RPMI8226 (cell line): ENCODE measurements at regions not wholly inside any gene's neighbourhood (a gene's known extent, or its start where the extent isn't known, plus 50 kb on each side); places are given as distances from the start of the nearest gene placed in this dataset.
"Not testable (repeated sequence)": the region's sequence is repeated elsewhere in the genome, so short reads cannot be mapped to it uniquely, and the experiment has no call there.

Experiments used
- DNase-seq: peaks from one replicate; pipeline ENCODE4 v3.0.0-alpha.2; 2015

DNA sequence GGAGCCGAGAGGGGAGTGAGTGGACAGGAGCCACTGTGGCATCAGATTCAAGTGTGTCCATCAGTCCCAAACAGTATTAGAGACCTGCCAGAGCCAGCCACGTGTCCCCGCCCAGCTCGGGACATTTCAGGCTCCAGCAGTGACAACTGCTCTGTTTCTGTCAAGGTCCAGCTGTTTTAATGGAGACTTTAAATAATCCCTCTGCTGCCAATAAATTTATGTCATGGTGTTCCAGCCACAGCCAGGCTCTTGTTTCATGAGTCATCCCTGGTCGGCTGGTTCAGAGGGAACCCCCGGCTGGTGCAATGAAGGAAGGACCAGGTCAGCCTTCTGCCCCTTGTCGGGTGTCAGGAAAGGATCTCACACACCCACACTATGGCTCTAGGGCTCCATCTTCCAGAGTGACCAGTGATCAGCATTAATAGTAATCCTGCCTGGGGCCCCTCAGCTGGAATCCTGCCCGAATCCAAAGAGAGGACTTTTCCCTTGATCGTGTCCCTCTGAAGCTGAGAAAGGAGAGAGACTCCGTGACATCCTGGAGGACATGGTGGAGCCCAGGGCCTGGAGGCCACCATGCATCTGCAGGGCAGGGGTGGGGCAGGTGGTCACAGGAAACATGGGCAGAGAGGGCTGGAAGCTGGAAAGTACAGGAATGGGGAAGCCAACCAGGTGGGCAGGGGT is 197.3 kb downstream of the MATN1 start:
- no peak for DNase-seq

DNA sequence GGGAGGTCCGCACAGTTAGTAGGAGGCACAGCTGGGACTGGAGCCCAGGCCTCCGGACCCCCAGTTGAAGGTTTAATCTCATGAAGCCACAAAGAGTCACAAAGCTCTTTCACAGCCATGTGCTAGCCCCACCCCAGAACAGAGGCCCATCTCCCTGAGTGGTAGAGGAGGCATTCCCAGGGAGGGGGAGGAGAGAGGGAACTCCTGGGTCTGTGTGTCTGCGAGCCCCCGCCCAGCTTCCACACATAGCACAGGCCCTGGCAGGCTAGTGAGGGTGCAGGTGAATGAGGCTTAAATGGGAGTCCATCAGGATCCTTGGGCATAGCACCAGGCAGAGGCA is 197.8 kb downstream of the MATN1 start:
- no peak for DNase-seq

DNA sequence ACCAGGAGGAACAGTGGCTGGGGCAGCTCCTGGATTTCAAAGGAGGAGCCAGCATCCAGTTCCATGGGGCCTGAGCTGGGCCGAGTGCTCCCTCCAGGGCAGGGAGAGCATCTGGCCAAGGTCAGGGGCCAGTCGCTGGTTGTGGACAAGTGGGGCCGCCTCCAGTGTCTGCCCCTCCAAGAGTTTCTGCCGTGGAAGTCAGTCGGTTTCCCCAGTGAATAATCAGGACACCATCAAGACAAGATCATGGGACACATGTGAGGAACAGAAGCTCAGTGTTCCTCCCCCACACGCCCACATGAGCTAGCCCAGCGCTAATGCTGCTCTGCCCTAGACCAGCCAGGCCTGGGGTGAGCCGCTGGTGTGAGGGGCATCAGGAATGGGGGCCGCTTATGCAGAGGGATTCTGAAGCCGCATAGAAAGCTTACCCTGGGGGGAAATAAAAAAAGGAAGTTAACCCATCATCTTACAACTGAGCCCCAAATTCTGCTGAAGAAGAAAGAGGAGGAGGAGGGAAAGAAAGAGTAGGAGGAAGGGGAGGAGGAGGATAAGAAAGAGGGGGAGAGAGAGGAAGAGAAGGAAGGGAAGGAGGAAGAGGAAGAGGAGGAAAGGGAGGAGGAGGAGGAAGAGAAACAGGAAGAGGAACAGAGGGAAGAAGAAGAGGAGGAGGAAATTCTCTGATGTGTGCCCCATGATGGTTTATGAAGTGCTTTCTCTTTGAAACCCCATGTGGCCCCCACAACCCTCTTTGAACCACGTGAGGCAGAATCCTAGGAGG is 198.4 kb downstream of the MATN1 start:
- DNase-seq = no peak

DNA sequence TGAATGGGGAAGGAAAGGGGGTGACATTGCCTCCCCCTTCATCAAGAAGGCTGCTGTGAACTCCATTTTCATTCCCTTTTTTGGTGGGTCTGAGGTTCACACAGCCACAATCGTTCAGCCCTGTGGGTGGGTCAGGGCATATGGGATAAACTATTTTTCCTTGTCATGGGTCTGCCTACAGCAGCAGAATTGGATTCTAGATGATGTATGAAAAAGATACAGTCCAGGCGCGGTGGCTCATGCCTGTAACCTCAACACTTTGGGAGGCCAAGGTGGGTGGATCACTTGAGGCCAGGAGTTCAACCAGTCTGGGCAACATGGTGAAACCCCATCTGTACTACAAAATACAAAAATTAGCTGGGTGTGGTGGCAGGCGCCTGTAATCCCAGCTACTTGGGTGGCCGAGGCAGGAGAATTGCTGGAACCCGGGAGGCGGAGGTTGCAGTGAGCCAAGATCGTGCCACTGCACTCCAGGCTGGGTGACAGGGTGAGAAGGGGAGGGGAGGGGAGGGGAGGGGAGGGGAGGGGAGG is 199.3 kb downstream of the MATN1 start:
- not testable (repeated sequence) for DNase-seq

DNA sequence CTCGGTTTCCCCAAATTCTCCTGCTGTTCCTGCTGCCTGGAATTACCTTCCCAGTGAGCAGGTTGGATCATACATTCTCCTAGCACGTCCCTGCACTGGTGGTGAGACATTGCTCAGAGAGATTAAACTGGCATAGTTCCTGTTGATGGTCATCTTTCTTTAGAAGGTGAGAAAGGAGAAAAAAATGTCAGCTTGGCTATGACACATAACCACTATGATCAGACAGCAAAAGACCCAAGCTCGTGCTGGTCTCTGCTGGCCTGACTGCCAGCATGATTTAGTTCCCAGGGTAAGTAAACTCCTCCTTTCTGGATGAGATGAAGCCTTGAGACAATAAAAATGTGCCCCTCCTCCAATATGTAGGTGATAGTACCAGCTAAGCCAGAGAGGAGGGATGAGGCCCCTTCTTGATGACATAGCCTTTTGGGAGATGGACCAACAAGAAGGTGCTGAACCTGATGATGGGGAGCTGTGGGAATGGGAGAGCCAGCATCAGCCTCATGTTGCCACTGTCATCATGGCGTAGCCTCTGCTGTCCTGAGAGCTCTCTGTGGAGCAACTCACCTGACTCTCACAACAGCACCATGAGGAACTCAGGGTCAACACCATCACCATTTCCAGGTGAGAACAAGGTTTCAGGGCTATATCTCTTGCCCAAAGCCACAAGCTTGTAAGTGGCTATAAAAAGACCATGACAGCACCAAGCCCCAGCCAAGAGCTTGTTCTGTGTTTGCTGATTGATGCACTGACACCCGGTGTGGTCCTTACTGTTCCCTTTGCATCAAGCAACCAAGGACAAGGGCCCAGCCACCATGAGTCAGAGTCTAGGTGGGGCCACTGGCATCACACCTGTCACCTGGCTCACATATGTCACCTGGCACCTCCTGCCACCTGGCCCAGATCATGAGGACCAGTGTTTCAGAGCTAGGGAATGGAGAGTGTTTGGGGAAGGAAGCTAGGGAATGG is 200.0 kb downstream of the MATN1 start:
- DNase-seq = peak; percentile 8

DNA sequence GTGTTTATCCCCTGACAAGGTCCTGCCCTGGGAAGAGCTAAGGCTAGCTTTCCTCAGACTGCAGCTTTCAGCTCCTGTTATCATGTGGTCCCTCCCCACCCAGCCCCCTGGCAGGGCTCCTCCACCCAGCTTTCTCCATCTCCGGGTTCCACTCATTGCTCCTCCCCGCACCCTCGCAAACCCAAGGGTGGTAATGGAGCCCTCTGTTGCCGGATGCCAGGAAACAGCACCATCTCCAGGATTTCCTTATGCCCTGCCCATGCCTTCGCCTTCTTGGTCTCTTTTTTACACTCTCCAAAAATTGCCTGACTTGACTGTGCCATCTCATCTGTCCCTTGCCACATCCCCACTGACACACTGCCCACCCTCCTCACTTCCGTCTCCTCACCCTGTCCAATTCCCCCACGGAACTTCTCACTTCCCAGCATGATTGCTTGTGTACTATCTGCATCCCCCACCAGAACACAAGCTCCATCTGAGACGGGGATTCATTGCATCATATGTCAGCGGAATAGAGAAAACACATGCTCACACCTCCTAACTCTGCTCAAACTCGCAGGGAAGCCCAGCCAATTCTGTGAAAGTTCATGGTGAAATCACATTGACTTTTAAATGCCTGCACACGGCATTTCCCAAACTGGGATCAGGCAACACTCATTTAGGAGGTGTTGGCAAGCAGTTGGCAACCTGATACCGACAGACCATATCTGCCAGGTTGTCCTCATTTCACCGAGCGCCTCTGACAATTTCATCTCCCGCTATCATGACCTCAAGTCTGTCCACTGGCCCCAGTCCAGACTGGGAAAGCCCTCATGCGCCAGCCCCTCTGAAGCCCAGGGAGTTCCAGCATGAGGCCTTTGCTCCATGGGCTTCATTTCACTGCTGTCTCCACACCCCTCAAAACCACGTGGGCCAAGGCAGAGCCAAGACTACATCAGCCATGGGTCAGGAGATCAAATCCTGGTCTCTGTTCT is 201.1 kb downstream of the MATN1 start:
- no peak for DNase-seq

DNA sequence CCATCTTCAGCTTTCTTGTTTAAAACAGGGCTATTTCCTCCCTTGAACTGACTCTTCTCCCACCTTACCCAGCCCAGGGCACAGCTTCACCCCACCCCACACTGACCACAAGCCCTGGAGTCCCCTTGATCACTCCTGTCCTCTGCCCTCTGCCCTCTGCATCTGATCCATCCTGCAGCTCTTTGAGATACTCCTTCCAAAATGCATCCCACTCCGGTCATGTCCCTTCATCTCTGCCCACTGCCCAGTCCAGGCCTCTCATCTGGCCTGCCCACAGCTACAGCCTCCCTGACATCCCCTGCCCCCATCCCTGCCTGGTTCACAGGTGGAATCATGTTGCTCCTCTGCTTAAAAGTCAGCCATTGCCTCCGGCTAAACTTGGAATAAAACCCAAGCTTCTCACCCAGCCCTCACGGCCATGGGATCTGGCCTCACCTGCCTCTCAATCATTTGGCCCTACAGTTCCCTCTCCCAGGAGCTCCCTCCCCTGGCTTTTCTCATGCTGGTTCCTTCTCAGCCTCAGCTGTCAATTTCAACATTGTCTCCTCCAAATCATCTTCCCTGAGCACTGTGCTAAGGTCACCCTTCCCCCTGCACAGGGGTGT is 202.0 kb downstream of the MATN1 start:
- DNase-seq = no peak

DNA sequence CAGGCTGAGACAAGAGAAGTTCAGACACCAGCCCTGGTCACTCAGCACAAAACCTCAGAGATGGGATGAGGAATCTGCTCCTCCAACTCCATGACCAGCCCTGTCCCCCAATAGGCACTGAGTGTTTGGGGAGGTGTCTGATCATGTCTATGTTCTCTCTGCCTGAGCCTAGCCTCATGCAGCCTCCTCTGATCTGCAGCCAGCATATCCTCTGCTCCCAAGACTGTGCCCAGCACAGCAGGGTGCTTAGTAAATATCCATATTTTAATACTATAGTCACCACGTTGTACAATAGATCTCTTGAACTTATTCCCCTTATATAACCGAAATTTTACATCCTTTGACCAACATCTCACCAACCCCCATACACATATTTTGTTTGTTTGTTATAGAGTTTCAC is 202.9 kb downstream of the MATN1 start:
- DNase-seq = no peak

DNA sequence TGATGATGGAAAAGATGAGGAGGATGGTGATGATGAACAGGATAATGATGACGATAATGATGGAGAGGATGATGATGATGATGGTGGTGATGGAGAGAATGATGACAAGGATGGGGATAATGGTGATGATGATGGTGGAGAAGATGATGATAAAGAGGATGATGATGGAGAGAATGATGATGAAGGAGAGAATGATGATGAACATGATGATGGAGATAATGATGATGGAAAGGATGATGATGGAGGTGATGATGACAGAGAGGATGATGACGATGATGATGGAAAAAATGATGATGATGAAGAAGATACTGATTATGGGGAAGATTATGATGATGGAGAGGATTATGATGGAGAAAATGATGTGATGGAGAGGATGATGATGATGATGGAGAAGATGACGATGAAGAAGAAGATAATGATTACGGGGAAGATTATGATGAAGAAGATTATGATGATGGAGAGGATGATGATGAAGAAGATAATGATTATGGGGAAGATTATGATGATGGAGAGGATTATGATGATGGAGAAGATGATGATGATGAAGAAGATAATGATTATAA is 204.1 kb downstream of the MATN1 start:
- DNase-seq = no peak

DNA sequence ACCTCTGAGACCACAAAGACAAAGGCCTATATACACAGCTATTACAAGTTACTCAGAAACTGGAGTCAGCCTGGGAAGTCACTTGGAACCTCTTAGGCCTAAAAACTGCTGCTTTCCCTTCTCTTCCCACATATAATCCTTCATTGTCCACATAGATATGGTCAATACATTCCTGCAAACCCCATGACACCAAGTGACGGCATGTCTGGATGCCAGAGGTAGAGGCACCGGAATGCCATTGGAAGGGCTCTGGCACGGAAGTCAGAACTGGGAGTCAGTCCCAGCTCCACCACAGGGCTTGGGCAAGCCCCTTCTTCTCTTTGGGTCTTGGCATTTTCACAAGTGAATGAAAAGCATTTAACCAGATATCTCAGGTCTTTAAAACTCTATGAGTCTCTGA is 204.7 kb downstream of the MATN1 start:
- no peak for DNase-seq

DNA sequence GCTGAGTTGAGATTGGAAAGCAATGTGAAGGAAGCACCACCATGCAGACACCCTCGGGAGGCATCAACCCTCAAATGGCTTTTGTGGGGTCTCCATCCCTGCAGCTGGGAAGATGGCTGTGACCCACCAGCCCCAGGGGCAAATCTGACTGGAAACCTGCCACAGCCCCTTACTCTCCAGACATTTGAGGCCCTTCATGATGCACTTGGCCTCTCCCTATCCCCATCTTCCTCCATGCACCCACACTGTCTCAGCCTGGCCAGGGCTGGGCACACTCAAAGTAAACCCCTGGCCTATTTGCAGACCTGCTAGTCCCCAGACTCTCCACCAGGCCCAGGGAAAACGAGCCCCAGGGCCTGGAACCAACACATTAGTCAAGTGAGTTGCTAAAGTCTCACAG is 205.2 kb downstream of the MATN1 start:
- no peak for DNase-seq

DNA sequence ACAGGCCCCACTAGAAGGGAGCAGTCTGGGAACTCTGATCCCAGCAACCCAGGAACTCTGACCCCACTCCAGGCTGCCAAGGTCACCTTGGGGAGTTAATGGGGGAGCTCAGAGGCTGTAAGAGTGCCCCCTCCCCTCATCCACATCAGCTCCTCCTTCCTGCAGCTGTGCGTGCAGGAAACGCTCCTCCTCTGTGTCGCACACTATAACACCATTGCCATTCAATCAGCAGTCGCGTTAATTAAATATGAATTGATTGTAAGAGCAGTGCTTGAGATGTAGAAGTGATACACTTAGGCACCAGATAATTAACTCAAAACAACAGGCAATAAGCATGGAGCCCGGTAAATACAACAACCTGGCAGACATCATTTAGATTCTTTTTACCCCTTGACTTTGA is 205.7 kb downstream of the MATN1 start:
- DNase-seq = not testable (repeated sequence)

DNA sequence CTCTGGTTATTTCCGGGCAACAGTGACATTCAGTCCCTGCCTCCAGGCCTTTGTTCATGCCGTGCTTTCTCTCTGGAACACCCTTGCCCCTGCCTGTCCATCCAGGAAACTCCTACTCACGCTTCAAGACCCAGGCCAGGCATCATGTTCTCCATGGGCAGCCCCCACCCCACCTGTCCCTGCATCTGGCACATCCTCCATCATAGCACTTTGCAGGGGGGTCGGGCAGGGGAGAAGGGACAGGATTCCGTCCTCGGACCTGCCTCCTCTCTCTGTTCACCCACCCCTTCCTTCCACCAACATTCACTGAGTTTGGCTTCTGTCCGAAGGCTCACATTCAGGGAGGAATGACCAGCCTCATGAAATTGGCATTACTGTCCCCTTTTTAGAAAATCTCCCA is 206.1 kb downstream of the MATN1 start:
- not testable (repeated sequence) for DNase-seq

DNA sequence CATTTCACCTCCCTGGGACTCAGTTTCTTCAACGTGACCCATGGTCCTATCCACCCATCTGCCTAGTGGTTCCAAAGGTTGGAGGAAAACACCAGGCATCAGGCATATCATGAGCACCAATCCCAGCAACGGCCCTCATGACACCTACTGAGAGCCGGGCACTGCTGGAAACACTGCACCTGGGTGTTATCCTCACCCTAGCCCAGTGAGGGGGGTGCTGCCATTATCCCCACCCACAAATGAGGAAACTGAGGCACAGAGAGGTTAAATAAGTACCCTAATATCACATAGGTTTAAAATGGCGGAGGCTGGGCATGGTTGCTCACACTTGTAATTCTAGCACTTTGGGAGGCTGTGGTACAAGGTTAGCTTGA is 206.9 kb downstream of the MATN1 start:
- no peak for DNase-seq

DNA sequence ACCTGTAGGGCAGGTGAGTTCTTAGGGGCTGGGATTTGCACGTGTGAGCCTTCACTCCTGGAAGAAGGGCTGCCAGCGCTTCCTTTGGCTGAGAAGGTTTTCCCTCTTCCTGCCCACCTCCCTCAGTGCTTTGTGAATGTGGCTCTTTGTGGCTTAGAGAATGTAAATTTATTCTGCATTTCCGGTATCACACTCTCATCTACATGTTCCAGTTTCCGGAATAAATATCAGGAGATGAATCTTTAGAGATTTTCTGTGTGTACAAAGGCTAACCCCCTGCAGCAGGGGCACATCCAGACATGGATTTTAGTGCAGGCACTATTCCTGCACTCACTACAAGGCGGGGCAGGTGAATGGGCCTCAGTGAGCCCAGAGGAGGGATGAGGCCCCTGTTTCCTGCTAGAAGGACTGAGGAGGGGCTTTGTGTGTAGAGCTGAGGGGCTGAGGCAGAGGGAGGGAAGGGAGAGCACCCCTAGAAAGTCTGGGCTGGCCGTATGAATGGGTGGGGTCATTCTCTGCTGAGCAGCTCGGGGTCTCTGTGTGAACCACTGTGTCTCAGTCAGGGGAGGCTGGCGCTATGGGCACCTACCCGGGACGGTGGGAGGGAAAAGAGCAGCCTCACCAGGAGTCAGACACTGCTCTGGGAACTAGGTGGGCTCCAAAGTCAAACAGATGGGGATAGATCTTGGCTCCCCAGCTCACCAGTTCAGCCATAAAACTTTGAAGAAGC is 207.5 kb downstream of the MATN1 start:
- DNase-seq = no peak

DNA sequence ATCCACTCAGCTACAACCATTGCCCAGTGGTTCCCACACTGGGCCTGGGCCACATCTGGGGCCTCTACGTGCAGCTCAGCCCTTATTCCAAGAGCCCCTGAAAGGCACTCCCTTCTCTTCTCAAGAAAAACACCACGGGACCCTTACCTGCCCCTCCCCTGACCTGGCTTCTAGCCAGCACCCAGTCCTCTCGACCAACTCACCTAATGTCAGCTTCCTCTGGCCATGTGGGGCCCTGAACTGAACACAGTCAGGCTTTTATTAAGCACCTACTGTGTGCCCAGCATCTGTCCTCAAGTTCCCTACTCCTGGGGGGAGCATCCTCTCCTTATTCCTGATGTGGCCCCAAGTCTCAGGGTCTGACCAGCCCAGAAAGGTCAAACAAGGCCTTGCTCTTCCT is 208.4 kb downstream of the MATN1 start:
- DNase-seq = no peak

DNA sequence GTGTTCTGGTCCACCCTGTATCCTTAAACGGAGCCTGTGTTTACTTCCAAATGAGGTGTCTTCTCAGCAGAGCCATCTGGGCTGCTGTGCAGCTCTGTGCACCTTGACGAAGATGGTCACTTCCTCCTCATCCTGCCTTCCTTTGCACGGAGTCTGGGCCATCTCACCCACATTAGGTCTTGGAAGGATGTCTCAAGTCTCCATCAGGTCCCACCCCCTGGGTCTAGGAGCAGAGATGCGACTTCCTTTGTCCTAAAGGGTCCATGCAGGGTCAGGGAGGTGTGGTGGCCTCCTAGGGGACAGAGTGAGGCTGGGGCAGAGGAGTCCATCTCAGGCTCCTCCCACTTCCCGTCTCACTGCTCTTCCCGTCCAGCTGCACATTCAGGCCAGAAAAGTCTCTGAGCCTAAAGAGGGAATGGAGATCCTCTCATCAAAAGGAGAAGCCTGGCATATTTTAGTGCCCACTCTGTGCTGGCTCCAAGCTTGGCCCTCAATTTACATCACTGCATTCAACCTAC is 209.2 kb downstream of the MATN1 start:
- no peak for DNase-seq

DNA sequence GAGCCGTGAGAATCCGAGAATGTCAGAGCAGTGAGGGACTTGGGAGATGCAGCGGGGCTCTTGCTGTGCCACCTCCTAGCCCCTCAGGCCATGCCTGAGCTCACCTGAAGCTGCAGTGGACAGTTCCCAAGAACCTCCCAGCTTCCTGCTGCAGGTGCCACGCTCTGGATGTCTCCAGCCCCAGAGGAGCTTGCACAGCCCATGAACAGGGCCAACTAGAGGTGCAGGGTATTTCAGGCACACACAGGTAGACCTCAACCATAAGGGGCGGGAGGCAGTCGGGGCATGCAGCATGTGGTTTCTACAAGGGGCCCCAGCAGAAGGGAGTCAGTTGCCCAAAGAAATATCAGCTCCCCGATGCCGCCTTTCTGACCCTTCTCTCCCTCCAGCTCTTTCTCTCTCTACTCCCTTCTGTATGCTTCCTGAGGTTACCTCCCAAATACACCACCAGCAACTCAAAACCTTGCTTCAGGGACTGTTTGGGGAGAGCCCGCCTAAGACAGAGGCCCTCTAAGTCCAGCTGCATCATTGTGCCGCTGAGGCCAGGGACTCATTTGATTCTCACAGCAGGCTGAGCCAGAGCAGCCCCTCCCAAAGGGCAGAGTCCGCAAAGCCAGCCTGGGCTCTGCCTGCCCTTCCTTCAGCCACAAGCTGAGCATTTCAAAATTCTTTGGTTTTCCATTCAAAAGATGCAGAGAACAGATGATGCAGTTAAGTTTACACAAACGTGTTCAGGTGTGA is 209.8 kb downstream of the MATN1 start:
- no peak for DNase-seq

DNA sequence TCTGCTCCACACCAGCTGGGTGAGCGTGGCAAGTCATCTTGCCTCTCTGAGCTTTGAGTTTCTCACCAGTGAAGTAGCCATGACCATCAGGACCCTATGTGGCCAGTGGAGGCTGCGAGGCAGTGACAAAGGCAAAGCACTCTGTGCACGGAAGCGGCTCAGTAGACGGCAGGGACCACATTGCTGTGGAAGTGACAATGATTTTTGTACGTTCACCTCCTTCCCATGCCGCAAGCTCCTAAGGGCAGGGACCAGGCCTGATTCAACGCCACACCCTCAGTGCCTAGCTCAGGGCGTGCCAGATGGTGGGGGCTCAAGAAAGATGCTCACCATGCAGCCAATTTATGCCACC is 210.5 kb downstream of the MATN1 start:
- DNase-seq = no peak
